ENCODE measurements at regions not wholly inside any gene's neighbourhood (a gene's known extent, or its start where the extent isn't known, plus 50 kb on each side); places are given as distances from the start of the nearest gene placed in this dataset.
A peak's percentile ranks its signal among the peaks of the same experiment; 100 is the strongest.

DNA sequence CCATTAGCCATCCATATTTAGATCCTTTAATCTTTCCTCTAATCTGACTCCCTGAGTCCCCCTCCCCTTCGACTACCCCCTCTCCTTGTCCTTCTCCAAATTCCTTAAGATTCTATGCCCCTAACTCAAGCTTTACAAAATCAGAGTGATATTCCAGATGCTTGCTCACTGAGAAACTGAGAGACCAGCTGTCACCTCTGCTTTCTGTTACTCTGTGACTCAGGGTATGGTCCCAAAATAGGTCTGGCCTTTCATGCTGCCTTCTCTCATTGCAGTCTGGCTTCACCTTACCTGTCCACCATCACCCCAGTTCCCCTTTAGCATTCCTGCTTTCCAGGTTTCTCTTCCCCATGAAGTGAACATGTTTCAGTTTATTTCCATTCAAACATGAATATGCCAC lies 383.3 kb upstream of the SLC30A5 start:
- intact Hi-C loops (cut with micrococcal nuclease), result no loop called here
- peak; percentile 66 for ATAC-seq

DNA sequence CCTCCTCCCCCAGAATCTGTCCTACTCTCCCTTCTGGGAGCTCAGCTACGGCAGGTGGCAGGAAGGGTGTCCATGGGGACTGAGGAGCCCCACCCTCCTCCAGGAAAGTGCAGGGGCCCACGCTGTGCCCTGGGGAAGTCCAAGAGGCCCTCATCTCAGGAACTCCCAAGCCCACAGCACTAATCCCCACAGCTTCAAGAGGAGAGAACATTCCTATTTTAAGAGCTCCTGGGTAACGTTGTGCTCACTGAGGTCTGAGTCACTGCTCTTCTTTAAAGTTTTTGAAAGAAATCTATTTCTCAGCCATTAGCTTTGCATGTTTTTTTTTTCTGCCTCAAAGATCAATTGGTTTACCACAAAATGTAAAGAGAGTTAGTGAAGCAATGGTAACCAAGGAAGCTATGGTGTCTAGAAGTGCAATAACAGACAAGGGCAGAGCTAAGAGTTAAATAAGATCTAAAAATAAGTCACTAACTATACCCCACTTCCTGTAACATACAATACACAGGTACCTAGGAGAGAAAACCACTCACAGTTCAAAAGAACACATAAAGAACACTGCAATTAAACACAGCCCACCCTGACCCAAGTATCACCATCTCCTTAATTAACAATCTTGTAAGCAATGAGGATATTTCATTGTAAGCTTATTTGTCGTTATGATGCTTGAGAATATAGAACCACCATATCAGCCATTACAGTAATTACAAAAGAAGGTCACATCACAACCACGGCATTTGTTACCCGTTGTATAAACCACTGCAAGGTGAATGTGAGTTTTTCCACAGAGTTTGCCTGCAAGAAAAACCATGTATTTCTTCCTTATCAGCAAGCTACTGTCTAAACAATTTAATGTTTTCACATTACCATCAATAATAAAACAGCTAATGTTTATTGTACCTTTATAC lies 382.3 kb upstream of the SLC30A5 start:
- ATAC-seq, result peak; percentile 20
- intact Hi-C loops (cut with micrococcal nuclease), result no loop called here

More for the DNA sequence above, 383.3 kb upstream of the SLC30A5 start:
- DNase-seq, result no peak

DNA sequence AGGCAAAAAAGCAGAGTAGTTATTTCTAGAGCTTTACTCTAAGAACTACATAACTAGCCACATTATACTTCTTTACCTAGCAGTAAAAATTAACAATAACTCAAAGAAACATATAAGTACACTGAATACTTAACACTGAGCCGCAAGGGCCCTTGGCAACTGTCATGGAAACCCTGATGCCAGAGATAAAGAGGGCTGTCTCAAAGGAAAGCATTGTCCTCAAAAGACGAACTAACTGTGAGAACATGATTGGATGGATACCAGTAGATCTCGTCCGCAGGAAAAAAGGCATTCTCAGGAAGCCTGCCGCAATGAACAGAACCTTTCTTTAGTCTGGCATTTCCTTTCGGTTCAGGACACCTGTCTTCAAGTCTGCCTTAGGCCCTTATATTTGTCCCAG lies 379.0 kb upstream of the SLC30A5 start:
- ATAC-seq (no peak), DNase-seq (no peak)
- intact Hi-C loops (cut with micrococcal nuclease), result no loop called here

More for the DNA sequence above, 382.3 kb upstream of the SLC30A5 start:
- no peak for DNase-seq

DNA sequence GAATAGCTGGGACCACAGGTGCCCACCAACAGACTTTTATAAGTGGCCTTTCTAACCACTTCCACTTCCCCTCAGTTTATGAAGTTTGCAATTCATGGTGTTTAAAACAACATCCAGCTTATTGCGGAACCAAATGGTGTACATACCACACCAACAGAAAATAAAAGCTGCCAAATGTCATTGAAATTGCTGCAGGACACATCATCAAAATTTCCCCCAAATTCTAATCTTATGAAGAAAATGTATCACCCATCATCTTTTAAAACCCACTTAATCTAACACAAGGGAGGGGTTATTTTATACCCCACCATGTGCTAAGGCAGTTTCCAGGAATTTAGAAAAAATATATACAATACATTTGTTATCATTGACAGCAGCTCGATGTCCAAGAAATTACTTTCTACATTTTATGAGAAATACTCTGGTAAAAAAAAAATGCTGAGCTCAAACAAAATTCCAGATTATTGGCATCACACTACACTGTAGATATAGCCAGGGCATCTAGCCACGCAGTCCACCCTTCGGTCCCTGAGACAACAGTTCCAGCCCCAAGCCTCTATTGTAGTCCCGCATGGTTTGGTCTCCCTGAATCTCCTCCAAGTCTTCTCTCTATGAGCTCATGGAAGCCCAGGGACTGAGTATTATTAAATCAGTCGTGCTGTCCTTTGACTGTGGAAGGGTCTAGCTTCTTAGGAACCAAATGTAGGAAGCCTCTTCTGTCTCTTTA lies 372.8 kb upstream of the SLC30A5 start:
- ATAC-seq (no peak), DNase-seq (no peak)
- intact Hi-C loops (cut with micrococcal nuclease), result no loop called here

DNA sequence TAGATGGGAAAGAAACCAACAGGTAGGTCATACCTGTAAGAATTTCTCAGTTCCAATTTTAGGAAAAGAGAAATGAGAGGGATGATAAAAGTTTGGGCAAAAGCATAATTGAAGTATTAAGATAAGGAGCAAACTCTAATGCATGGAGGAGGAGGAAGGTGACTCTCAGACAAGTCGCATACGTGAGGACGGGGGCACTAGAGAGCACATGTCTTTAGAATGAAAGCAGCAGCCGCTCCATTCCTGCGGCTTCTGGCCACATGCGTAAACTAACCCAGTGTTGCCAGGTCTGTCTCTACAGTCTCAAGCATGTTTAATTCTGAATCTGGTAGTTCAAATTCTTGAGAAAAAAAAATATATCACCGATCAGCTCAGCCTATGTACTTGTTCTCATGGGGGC lies 371.5 kb upstream of the SLC30A5 start:
- DNase-seq, result no peak
- ATAC-seq, result no peak
- intact Hi-C loops (cut with micrococcal nuclease), result no loop called here

DNA sequence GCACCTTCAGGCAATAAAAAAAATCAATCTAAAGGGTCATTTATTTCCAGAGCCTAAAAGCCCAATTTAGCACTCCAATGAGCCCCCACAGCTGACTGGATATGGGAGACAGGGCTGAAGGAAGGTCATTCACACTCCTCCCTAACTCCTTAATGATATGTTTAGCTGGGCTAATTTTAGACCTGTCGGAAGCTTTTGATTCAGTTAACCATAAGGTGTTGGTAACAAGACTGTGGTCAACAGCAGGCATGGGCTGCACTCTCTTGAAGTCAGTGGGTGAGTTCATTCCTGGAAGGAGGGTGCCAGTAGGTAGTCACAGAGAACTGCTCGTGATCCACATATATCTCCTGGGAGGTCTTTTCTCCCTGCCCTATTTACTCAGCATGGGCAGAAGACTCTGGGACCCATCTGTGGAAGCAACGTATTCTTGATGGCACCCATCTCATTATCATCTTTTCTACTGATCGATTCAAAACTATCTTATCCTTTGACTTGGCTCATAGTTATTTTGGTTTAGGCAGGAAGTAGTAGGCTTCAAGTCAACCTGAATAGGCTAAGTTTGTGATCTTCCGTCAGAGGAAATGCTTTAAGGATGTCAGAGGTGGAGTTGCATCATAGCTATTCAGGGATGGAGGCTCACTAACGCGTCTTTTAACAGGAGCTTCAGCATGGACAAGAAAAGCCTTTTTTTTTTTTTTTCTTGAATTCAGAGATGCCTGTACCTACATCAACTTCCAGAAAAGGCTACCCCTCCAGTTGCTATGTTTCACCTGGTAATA lies 367.7 kb upstream of the SLC30A5 start:
- intact Hi-C loops (cut with micrococcal nuclease), result no loop called here
- DNase-seq (no peak), ATAC-seq (peak; percentile 86)

DNA sequence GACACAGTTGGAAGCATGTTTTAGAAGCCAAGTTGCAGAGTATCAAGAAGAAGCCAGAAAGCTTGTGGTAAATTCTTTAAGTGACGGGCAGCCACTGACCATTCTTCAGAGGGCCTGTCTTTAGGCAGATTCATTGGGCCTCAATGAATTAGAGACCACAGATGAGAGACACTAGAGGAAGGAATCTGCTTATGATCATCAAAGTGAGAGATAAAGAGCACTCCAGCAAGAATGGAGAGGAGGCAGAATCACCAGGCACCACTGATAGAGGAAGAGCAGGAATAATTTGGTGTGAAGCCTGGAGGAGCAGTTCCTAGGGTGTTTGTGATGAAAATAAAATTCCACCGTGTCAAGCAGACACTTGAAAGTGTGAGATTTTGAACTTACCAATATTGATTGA lies 365.9 kb upstream of the SLC30A5 start:
- DNase-seq (no peak), ATAC-seq (no peak)
- intact Hi-C loops (cut with micrococcal nuclease), result no loop called here

DNA sequence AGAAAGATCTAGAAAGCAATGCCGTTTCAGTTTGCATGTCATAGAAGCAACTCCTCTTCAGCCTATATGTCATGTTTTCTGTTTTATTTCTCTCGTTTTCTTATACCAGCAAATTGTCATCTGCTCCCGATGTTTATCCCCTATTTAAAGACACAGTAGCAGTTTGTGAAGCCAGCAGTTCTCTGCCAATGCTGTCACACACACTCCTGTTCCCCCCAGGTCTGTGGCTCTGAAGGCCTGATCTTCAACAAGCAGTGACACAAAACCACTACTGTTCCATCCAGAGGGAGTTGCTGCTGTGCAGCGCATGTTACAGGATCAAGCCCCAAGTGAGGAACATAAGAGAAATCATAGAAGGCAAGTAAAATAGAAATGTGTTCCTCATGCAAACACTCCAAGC lies 364.1 kb upstream of the SLC30A5 start:
- intact Hi-C loops (cut with micrococcal nuclease), result no loop called here
- ATAC-seq (no peak), DNase-seq (no peak)

DNA sequence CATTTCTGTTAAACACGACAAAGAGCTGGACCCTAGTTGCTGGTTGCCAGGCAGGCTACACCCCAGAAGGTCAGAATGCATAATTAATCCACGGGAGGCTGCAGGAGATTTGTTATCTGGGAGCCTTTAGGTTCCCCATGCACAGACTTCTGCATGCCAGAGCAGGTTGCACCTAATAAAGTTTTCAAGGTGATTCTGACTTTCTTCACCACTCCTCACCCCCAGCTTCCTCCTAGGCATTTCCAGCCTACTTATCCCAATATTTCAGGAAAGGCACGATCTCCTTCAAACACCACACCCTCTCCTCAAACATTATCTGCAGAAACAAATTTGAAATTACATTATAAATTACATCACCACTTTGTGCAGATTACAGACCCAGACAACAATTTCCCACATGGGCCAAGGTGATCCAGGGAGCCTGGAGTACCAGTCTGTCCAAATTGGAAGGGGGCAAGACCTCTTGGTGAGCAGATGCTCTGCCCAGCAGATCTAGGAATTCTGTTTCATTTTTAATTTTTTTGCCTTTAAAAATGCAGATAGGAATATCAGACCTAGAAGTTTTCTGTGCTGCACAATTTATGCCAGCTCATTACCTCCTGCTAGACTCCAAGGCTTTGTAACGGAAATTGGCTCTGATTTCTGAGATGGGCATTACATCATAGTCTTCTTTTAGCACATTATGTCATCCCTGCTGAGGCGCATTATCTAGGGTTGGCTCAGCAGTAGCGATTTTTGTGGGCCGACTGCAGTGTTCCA lies 363.4 kb upstream of the SLC30A5 start:
- DNase-seq (peak; percentile 40), ATAC-seq (peak; percentile 93)
- intact Hi-C loops (cut with micrococcal nuclease), result no loop called here

DNA sequence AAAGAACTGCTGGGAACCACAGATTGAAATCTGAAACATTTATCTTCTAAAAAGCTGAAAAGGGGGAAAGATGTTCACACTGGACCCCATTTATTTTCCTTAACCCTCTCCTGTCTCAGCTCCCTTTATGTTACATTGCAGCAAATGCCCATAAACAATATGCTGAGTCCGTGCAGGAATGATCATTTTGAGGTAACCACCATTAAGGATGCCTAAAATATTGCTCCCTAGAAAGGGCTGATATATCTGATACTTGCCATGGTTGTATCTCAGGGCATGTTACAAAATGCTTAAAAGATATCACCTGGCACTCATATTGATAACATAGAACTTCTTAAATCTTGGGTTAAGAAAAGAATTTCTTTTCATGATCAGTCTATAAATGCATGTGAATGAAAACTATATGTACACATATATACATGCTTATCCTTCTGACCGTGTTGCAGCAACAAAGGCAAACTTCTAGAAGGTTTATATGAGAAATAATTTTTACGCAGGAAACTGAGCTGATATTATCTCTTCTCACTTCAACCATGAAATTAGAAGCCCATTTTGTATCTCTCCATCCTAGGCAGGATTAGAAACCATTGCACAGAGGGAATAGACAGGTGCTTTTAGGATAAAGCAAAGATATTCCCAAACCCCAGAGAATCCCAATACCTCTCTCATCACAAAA lies 362.7 kb upstream of the SLC30A5 start:
- ATAC-seq (peak; percentile 15), DNase-seq (no peak)
- intact Hi-C loops (cut with micrococcal nuclease), result no loop called here

DNA sequence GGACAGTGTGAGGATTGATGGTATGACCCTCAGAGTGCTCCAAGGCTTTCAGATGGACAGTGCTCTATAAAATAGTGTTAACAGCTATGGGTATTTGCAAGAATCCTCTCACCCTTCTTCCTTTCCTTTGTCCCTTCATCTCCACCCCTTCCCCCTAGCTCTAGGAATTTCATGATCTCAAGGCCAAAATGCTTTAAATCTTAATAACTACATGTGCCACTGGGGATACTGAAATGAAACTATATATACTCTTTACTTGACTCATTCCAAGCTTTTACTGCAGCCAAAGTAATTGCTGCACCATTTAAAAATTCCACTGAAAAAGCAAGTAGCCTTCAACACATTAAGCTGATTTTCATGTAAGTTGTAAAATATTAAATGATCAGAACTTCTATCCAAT lies 361.6 kb upstream of the SLC30A5 start:
- ATAC-seq (no peak), DNase-seq (no peak)
- intact Hi-C loops (cut with micrococcal nuclease), result no loop called here

DNA sequence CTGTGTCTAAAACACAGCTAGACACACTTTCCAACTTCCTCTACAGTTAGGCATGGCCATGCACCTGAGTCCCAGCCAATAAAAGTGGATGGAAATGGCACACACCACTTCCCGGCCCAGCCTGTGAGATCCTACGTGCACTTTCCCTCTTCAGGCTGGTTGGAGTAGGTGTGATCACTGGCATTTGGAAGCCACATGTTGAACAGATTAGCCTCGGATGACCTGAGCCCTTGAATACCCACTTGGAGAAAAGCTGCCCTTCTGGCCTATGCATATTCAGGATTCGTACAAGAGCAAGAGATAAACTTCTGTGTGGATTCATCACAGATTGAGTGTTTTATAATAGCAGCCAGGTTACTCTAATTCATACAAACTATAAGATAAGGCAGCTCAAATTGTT lies 359.0 kb upstream of the SLC30A5 start:
- DNase-seq (no peak), ATAC-seq (peak; percentile 32)
- intact Hi-C loops (cut with micrococcal nuclease), result no loop called here

DNA sequence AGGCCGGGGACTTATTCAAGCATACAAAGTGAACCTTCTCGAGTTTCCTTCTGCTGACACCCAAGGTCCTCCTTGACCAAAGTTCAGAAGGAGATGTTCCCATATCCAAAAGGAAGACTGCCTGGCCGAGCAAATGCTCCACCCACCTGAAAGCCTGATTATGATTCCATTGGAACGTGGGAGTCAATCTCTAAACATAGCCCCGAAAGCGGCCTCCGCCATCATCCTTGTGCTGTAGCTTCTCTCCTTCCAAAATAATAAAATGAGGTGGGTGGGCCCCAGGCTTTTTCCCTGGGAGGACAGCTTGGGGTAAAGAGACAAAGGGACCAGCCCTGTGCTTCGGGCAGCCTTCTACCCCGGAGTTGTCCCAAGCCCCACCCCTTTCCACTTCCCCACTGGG lies 355.6 kb upstream of the SLC30A5 start:
- ATAC-seq (no peak), DNase-seq (no peak)
- intact Hi-C loops (cut with micrococcal nuclease), result no loop called here

DNA sequence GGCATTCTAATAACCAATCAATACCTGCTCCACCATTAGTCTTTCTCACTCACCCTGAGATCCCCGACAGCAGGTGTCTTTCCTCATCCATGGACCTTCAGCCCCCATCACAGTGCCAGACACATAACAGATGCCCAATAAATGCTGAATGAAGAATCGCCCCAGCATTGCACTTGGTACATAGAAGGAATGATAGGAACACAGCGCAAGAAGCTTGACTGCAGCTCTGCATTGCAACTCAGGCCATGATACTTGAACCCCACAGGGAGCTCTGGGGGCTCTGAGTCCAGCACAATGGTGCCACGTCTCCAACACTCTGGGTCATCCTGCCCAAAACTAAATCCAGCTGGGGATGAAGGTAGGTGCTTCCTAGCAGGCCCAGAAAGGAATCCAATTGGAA lies 355.0 kb upstream of the SLC30A5 start:
- no peak for DNase-seq
- ATAC-seq, result no peak
- intact Hi-C loops (cut with micrococcal nuclease), result no loop called here

DNA sequence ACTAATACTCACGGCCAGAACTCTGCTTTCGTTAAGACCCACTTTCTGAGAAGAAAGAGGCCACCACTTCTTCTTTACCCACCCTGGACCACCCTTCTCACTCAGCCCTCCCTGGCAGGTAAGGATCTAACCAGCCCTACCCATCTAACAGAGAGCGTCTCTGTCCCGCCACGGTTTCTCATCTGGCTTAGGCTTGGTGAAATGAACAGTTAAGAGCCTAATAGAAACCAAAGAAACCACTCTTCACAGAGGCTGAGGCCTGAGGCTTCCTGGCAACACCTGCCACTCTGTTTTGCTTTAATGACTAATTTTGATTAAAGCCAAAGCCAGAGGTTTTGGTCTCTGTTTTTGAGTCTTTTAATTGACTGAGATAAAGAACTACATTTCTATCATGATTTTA lies 354.1 kb upstream of the SLC30A5 start:
- no peak for ATAC-seq
- DNase-seq, result no peak
- intact Hi-C loops (cut with micrococcal nuclease), result no loop called here

DNA sequence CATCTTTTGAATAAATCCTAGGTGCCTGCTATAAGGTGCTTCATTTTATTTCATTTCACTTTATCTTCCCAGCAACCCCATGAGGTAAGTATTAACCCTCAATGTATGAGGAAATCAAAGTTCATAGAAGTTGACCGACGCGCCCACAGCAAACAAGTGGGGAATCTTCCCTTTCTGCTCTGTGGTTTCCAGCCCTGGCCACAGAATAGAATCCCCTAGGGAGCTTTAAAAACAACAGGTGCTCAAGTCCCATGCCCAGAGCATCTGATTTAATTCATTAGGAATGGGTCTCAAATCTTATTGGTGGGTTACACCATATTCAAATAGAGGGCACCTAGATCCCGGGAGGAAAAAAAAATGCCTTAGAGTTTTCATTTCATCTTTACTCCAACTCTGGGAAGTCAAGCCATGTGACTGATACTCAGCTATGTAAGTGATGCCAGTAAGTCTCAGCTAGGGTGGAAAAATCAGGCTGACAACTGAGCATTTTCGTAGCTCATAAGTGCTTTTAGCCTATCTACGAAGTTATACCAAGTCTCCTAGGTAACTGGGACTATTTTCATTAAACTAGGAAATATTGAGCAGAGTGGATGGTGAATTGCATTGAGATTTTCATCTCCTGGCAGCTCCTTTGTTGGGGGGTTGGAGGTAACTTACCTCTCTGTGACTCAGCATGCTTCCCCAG lies 353.4 kb upstream of the SLC30A5 start:
- intact Hi-C loops (cut with micrococcal nuclease), result no loop called here
- ATAC-seq (no peak), DNase-seq (no peak)

DNA sequence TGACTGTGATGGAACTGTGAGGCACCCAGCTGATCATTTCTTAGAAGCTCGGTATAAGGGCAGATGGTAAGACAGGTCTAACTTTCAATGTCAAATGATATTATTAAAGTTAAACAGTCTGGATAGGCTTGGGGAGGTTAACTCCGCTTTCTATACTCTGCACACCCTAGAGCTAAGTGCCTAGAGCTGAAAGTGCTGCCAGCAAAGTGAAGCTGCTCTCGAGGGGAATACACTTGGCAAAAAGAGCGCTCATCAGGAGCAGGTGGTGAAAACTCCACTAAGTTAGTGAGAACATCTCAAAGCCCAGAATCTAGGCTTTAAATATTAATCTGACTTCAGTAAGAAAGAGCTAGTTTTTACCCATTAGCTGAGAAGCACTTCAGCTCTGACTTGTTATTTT lies 349.6 kb upstream of the SLC30A5 start:
- intact Hi-C loops (cut with micrococcal nuclease), result no loop called here
- ATAC-seq, result peak; percentile 59
- DNase-seq, result no peak

DNA sequence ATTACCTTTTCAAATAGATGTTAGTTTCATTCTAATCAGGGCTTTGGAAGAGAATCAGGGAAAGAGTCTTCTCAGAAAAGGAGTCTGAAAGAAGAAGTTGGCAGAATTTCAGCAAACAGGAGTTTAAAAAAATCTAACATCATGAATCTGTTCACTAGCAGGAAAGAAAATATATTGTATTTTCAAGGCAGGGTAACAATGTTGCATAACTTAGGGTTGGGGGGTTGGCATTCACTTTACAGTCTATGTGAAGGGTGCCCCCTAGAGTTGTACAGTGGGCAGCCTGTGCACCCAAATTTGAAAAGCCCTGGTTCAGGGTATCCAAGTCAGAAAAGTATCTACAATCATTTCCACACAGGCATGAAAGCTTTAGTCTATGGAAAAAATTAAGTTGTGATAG lies 348.4 kb upstream of the SLC30A5 start:
- ATAC-seq (no peak), DNase-seq (no peak)
- intact Hi-C loops (cut with micrococcal nuclease), result no loop called here
